HG03432 (cell line): ENCODE measurements at regions not wholly inside any gene's neighbourhood (a gene's known extent, or its start where the extent isn't known, plus 50 kb on each side); places are given as distances from the start of the nearest gene placed in this dataset.
"Not testable (repeated sequence)": the region's sequence is repeated elsewhere in the genome, so short reads cannot be mapped to it uniquely, and the experiment has no call there.

Experiments
- ATAC-seq: cut with Tn5 transposase; IDR thresholded peaks from one replicate; pipeline ENCODE4 v1.9.1; 2021; ENCODE audit warnings: mild to moderate bottlenecking, moderate library complexity; ENCODE audit not compliant: unreplicated experiment

DNA sequence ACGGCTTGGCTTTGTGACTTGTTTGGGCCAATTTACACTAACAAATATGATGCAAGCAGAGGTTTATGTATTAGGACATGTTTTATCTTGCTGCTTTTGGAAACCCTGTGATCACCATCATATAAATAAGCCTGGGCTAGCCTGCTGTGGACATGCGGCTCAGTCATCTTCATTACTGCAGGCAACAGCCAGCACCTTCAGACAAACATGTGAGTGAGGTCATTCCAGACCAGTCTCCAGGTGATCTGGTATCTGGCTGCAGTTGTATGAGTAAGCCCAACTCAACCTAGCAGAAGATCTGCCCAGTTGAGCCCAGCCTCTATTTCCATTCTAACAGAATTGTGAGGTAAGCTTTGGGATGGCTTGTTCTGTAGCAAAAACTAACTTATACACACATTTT is 254.6 kb upstream of the ATP5MC3 start:
- no peak for ATAC-seq

DNA sequence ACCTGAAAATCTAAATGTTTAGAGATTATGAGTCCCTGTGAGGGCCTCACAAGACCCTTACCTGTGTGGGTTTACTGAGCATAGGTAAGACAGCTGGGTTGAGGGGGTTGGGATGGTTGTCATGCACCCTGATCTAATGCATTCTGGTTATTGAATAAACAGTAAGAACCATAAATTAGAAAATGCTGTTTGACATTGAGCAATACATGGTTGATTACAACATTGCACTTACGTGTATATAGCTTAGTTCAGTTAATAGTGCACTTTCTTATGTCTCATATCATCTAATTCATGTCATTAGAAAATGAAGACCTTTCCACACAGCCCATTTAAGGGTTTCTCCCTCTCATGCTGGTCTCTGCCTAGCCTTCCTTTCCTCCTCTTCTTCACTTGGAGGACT is 253.5 kb upstream of the ATP5MC3 start:
- no peak for ATAC-seq

DNA sequence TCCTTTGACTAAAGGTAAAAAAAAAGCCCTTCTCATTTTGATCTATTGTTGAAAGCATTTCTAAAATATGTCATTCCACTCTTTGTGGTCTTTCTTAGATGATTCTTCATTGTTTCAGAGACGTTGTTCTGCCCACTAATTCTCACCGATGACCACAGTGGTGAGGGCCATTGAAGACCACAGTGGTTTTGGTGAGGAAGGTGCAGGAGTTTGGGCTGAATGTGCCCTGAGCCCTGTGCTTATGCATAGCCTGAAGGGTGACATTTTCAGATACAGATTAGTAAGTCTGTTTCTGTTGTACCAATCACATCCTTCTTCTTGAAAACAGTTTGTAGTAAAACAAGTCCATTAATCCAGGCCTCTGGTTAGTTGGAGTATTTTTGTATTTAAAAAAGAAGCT is 251.3 kb upstream of the ATP5MC3 start:
- no peak for ATAC-seq

DNA sequence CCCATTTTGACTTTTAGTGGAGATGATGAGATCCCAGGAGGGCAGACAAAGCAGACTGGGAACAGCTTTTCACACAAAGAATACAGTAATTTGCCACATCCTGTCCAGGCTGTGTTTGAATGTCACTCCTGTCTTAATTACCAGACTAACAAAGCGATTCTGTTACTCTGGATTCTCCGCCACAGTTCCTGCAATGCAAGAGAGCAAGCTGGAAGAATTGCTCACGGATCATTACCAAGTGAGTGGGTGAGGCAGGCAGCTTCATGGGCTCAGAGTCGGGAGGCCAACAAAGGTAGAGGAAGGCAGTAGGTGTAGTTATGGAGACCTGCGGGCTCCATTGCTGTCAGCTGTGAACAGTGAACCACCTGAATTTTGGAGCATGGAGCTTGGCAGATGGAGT is 250.5 kb upstream of the ATP5MC3 start:
- ATAC-seq: no peak

DNA sequence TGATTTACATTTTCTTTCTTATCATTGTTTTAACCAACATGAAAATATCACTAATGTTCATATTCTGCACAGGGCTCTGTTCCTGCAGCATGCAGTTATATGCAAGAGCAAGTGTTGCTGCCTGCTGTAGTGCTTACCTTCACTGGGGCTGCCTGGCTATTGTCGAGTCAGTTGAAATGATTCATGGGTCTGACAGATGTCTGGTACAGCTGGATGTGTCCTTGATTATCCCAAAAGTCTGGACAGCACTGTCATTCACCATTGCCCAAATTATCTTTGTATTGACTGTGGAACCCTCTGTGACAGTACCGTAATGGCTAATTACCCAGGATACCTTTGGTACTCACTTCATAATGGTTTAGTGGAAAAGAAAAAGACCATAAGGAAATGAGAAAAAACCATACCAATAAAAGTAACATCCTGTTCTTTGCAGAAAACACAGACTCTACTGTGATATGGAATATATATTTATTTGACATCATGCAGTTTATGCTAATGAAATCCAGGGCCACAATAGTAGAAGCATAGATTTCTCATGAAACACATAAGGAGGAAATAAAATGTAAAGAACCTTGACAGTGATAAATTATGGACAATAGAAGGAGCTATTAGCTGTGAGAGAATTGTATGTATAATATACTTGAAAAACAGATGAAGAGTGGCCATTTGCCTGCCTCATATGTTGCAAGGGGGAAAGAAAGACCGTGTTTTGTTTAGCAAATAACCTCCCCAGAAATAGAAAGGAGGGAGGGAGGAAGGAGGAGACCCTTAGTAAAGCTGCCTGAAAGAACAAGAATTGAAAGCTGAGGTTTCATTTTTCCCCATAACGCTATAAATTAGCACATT is 249.8 kb upstream of the ATP5MC3 start:
- no peak for ATAC-seq

DNA sequence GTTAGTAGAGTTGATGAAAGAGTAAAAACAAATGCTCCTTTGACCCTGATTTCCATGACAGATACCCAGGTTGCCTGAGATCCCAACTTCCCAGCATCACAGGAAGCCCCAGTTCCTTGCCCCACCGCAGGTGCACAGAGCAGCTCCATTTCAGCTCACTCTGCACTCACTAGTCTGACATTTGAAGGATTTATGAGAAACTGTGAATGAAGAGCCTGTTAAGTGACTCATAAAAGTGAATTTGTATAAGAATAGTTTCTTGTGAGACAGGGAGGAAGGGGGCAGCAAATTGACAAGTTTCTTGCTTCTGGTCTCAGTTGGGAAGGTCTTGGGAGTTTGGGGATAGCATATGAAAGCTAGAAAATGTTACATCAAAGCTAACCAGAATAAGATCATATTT is 248.7 kb upstream of the ATP5MC3 start:
- ATAC-seq: no peak

DNA sequence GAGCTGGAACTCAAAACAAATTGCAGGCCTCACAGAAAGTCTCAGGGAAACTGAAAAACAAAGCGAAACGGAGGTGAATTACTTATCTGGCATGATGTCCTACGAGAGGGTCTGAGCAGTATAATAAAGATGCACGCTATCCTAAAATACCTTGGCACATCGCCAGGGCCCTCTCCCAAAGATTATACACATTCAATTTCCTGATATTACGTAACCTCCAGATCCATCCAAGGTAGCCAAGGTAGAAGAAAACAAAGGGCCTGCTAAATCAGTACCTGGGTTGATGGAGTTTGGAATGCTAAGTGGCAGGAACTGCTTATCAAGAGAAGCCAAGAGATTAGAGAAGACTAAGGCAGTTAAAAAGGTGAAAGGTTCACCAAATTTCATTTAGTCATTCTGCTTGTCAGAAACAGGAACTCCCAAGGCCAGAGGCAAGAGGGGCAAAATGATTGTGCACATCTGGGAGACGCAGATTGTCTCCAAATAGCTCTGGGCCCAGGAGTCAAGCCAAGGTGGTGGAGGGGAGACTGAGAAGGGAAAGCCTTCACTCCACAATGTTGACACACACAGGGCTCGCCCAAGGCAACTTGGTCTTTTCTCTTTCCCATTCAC is 236.8 kb upstream of the ATP5MC3 start:
- no peak for ATAC-seq

DNA sequence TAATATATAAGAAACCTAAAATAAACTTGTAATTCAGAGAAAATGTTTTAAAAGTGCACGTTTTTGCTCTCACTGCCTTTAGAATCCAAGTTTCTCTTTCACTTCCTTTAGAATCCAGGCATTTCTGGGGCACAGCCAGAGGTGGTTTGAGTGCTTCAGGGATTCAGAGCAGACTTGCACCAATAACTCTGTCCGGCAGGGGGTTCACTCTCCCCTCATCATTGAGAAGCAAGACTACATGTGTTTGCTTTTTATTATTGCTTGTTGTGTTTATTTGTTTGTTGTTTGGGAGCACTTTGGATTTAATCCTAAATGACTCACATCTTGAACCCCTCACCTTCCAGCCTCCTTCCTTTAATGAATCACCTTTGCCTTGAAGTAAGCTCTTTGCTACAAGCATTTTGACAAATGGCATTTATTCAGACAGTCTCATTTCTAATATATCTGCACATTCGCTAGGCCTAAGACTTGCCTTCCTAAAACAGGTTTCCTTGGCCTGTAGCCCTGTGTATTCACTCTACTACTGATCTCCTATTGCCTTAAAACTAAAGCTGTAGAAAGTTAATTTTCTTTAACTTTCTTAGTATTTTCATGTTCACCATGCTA is 233.5 kb upstream of the ATP5MC3 start:
- peak; percentile 74 for ATAC-seq

DNA sequence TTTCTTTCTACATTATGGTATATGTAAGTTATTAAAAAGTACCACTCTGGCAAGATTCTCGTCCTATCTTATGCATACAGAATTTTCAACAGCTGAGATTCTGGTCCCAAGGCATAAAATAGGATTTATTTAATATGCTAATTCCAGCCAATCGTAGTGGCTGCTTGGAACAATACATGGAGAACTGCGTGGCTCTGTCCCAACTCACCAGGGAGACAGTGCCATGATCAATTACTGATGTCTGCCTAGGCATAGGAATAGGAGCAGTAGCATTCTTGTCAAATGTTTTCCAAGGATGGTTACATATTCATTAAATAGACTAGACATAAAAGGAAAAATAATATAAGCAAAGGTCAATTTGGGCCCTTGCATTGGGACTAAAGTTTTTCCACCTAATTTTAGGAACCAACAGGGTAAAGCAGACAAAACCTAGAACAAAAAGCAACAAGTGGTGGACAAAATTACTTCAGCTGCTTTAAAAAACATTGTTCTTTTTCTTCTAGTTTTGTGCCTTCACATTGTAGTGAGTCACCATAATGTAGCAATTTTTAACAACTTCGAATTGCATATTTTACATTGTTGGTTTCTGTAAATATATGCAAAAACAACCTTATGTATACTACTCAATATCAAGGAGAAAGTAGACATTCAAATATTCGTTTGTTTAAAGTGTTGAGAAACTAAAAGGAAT is 232.8 kb upstream of the ATP5MC3 start:
- no peak for ATAC-seq

DNA sequence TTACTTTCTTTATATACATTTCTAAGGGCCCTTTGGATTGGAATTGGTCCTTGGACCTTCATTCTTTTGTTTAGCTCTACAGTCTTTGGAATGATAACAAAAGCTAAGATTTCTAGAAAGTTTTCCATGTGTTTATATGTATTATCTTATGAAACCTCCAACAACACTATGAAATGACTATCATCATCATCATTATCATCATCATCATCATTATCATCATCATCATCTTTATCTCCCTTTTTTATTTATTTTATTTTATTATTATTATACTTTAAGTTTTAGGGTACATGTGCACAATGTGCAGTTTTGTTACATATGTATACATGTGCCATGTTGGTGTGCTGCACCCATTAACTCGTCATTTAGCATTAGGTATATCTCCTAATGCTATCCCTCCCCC is 229.4 kb upstream of the ATP5MC3 start:
- not testable (repeated sequence) for ATAC-seq

DNA sequence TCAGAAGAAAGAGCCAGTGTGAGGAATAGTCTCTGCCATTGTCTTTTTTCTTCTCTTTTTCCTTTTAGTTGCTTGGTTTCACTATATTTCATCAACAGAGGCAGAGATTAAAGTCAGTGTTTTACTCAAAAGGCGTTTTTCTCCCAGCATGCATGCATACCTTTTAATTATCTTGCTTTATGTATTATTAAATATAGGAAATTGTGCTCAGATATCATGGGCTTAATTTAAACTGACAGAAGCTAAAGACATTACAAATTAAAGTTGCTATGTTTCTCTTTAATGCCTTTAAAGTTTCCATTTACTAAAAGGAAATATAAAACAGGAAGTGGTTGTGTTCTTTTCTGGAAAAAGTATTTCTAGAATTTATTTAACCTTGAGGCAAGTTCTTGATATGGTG is 223.3 kb upstream of the ATP5MC3 start:
- no peak for ATAC-seq

DNA sequence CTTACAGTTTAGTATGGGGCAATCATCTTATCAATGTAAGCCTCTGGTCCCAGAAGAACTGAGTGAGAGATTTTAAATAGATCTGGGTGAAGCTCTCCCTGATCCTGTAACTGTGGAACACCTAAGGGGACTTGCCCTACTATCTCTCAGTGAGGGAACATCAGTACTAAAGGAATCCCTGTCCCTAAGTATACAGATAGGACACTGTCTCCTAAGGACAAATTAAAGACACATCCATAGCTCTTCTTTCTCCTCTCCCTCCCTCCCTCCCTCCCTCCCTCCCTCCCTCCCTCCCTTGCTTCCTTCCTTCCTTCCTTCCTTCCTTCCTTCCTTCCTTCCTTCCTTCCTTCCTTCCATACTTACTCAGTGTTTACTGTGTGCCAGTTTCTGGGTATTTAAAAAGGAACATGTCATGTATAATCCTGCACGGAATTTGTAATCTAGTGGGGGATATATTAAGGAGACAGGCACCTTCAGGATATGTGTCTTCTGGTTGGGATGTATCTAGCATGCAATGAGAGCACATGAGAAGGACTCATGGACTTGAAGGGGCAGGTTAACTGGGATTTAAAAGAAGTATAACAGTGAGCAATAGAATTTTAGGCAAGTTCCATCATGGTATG is 222.2 kb upstream of the ATP5MC3 start:
- ATAC-seq: no peak

DNA sequence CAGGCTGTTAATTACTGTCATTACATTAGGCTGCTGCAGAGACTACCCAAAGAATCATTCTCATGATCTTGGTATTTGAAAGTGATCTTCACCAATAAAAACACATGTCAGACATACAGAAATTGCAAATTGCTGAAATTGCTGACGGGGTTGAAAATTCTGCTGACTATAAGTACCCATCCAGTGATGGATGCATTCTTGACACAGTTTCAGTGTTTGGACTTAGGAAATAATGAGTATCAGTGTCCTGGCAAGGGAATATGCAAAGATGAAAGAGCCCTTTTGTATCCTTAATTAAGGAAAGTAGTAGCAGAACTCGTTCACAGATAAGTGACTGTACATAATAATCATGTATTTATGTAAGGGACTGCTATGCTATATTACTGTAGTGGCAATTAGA is 221.1 kb upstream of the ATP5MC3 start:
- ATAC-seq: no peak

DNA sequence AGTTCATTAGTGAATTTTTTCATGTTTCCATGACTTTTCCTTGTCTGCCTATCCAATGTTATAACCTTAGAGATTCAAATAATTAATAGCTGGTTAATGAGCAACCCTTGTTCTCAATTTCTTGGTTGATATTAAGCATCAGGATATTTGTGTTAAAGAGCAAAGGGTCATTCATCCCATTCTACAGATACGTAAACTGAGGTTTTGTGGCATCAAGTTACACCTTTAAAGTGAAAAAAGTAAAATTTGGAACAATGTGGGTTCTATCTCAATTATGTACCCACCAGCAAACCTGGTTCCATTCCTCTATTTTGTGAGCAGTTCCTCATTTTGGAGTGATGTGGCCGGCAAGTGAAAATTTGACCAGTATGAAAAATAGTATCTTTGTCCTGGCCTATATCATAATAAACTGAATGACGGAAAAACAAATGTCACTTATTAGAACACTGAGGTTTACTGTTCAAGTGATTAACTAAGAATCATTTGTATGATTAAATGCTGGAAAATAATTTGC is 220.5 kb upstream of the ATP5MC3 start:
- no peak for ATAC-seq

DNA sequence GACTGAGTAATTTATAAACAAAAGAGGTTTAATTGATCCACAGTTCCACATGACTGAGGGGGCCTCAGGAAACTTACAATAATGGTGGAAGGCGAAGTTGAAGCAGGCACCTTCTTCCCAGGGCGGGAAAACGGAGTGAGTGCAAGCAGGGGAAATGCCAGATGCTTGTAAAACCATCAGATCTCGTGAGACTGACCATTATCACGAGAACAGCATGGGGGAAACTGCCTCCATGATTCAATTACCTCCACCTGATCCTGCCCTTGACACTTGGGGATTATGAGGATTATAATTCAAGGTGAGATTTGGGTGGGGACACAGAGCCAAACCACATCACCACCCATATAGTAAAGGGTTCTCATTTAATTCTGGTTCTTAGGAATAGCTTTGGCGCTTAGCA is 219.5 kb upstream of the ATP5MC3 start:
- no peak for ATAC-seq

DNA sequence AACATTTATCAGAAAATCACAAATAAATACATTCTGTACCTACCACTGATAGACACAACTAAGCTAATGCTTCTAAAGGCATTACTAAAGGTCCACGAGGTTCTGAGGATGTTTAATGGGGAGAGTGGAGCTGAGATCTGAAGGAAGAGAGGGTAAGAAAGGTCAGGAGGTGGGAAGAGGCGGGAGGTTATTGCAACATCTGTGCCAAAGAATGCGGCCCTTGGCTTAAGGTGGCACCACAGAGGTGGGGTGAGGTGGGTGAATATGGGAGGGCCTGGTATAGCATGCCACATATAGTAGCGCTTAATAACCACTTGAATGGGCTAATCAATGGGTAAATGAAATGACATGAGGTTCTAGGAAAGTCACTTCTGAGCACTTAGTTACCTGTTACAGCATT is 217.8 kb upstream of the ATP5MC3 start:
- ATAC-seq: no peak

DNA sequence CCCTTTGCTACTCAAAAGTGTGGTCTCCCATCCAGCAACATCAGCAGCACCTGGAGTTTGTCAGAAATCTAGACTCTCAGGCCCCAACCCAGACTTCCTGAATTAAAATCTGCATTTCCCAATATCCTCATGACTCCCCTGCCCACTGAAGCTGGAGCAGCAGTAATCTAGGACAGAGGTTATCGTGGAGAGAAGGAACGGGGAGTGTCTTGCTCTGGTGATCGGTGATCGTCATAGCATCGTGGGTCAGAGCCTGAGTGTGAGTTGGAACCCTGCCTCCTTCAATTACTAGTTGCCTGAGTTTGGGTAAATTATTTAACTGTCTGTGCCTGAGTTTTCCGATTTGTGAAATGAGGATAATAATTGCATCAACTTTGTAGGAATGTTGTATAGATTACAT is 217.3 kb upstream of the ATP5MC3 start:
- ATAC-seq: no peak

DNA sequence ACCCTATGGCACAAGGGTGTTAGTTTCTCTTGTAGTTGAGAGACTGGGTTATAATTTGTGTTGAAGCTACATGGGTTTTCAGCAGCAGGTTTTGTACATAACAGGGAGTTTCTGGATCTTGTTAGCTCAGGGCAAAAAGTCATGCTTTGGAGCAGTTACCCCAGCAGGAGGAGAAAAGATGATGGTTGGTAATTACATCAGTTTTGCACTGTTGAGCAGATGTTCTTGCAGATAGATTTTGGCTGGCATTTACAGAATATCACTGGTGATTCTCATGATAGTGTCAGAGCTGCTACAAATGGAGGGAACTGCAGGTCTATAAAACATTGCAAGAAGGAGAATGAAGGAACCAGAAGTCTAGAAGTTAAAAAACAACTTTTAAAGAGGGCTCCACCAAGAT is 215.2 kb upstream of the ATP5MC3 start:
- ATAC-seq: no peak

DNA sequence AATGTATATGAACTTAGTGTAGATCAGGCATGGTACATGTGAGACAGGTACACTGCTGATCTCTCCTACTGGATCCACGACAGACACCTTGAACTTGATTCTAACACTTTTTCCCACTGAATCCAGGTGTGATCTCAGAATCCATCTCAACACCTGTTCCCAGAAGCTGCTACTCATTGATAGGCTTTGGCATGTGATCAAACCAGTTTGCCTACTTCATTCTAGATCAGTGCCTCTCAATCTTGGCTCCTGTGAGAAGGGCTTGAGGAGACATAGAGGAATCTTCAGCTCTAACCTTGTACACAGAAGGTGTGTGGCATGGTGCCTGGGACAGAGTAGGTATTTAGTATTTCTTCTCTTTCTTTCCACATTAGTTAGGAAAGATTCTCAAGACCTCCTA is 212.3 kb upstream of the ATP5MC3 start:
- no peak for ATAC-seq

DNA sequence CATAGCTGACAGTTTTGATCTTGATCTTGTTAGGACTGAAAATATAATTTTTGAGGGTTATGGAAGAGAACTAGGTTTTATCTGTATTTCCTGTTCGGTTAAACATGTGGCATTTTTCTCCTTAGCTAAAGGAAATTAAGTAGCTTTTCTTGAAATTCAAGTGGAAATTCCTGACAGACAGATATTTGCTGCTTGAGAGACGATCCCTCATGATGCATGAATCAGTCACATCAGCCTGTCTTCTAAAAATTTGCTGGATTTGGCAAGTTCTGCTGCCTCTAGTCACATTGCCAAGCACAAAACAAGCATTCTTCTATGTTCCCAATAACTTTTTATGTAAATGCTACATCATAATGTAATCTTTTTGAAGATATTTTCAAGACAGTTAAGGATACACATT is 201.8 kb upstream of the ATP5MC3 start:
- ATAC-seq: no peak

DNA sequence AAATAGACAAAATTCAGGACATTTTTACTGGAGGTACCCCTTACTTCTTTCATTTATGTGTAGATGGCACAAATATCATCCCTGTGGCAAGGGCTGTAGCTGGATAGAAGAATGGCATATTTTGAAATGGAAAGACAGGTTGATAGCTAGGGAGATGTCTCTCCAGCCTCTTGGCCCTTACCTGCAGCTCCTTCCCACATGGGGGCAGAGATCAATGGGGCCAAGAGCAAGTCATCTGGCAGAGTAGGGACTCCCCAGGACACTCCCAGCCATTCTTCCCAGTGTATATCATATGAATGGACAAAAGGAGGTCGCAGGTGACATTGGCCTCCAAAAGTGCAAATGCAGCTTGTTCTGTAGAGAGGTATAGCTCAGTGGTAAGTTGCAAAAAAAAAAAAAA is 192.2 kb upstream of the ATP5MC3 start:
- no peak for ATAC-seq
